GM12872 (cell line): ENCODE measurements at regions not wholly inside any gene's neighbourhood (a gene's known extent, or its start where the extent isn't known, plus 50 kb on each side); places are given as distances from the start of the nearest gene placed in this dataset.
A peak's percentile ranks its signal among the peaks of the same experiment; 100 is the strongest.

ENCODE experiments used
- CTCF ChIP-seq: IDR thresholded peaks from 3 replicates; pipeline ENCODE4 v1.5.1; 2011; ENCODE audit warnings: low read depth, mild to moderate bottlenecking, low read length, moderate library complexity; ENCODE audit not compliant: insufficient read depth

GRCh38 chr5:129341306-129341705 lies 118.8 kb upstream of the ADAMTS19 start:
- TF ChIP-seq CTCF = no peak

- TF ChIP-seq CTCF = no peak
Observed at GRCh38 chr5:129342796-129343195, 117.3 kb upstream of the ADAMTS19 start.

- TF ChIP-seq CTCF = no peak
Observed at GRCh38 chr5:129345213-129345924, 114.7 kb upstream of the ADAMTS19 start.

- no peak for TF ChIP-seq CTCF
Observed at GRCh38 chr5:129356846-129357245, 103.3 kb upstream of the ADAMTS19 start.

GRCh38 chr5:129358069-129358468 lies 102.0 kb upstream of the ADAMTS19 start:
- no peak for TF ChIP-seq CTCF

- no peak for TF ChIP-seq CTCF
Observed at GRCh38 chr5:129359450-129359849, 100.6 kb upstream of the ADAMTS19 start.

- peak; percentile 34; the same call in 1 of the 3 replicates for TF ChIP-seq CTCF
Observed at GRCh38 chr5:129361441-129362025, 98.6 kb upstream of the ADAMTS19 start.
